OCI-LY1 (cell line): ENCODE measurements at regions not wholly inside any gene's neighbourhood (a gene's known extent, or its start where the extent isn't known, plus 50 kb on each side); places are given as distances from the start of the nearest gene placed in this dataset.
A peak's percentile ranks its signal among the peaks of the same experiment; 100 is the strongest.

Source experiments
- H2AFZ ChIP-seq: fragments of 200-600 bp; sonication (generic), shearing (Covaris generic); 2 replicates; pipeline ENCODE4 v1.6.0; 2014; ENCODE audit warnings: antibody characterized with exemption, mild to moderate bottlenecking, low read length
- H3F3A ChIP-seq: fragments of 200-600 bp; sonication (generic), shearing (Covaris generic); 2 replicates; pipeline ENCODE4 v1.6.0; 2014; ENCODE audit warnings: mild to moderate bottlenecking, antibody characterized with exemption, low read length, moderate library complexity; ENCODE audit not compliant: insufficient read depth
- H3K27ac ChIP-seq: fragments of 200-600 bp; sonication (generic); 2 replicates; pipeline ENCODE4 v1.5.1; 2014; ENCODE audit warnings: low read length, mixed run types, mild to moderate bottlenecking, low read depth; ENCODE audit not compliant: poor library complexity, severe bottlenecking
- H3K27me3 ChIP-seq: fragments of 200-600 bp; sonication (generic); 2 replicates; pipeline ENCODE4 v1.6.0; 2014; ENCODE audit warnings: antibody characterized with exemption, mild to moderate bottlenecking, low read length, moderate library complexity; ENCODE audit not compliant: insufficient read depth
- H3K36me3 ChIP-seq: fragments of 200-600 bp; sonication (generic); 2 replicates; pipeline ENCODE4 v1.6.1; 2014; ENCODE audit warnings: mild to moderate bottlenecking, antibody characterized with exemption, low read length, moderate library complexity, mixed read lengths; ENCODE audit not compliant: insufficient read depth
- H3K4me1 ChIP-seq: fragments of 200-600 bp; sonication (generic); 2 replicates; pipeline ENCODE4 v1.5.1; 2014; ENCODE audit warnings: mild to moderate bottlenecking, low read length, moderate library complexity; ENCODE audit not compliant: insufficient read depth, severe bottlenecking
- H3K4me2 ChIP-seq: fragments of 200-600 bp; sonication (generic), shearing (Covaris generic); 2 replicates; pipeline ENCODE4 v1.6.1; 2014; ENCODE audit warnings: low read length
- H3K4me3 ChIP-seq: fragments of 200-600 bp; sonication (generic); 2 replicates; pipeline ENCODE4 v1.5.1; 2014; ENCODE audit warnings: low read length, low read depth, mild to moderate bottlenecking, mixed read lengths; ENCODE audit not compliant: poor library complexity, severe bottlenecking
- H3K79me2 ChIP-seq: fragments of 200-600 bp; shearing (Covaris generic); 2 replicates; pipeline ENCODE4 v1.6.1; 2016; ENCODE audit warnings: mixed run types, low read length, mixed read lengths; ENCODE audit not compliant: insufficient read depth
- H3K9ac ChIP-seq: fragments of 200-600 bp; sonication (generic), shearing (Covaris generic); 2 replicates; pipeline ENCODE4 v1.6.1; 2014; ENCODE audit warnings: mild to moderate bottlenecking, low read length, mixed read lengths
- H3K9me2 ChIP-seq: fragments of 200-600 bp; sonication (generic), shearing (Covaris generic); 2 replicates; pipeline ENCODE4 v1.6.1; 2014; ENCODE audit warnings: low read depth, mild to moderate bottlenecking, low read length, mixed read lengths
- H3K9me3 ChIP-seq: fragments of 200-600 bp; shearing (Covaris generic); 2 replicates; pipeline ENCODE4 v1.6.1; 2014; ENCODE audit warnings: low read length, mixed read lengths
- H4K20me1 ChIP-seq: fragments of 200-600 bp; sonication (generic), shearing (Covaris generic); 2 replicates; pipeline ENCODE4 v1.6.0; 2016; ENCODE audit warnings: mild to moderate bottlenecking, low read length; ENCODE audit not compliant: insufficient read depth
- EZH2 ChIP-seq: fragments of 200-600 bp; sonication (generic), shearing (Covaris generic); IDR thresholded peaks from 2 replicates; pipeline ENCODE4 v1.8.0; 2017; ENCODE audit warnings: borderline replicate concordance, mixed run types, mild to moderate bottlenecking, antibody characterized with exemption, low read length, moderate library complexity, mixed read lengths
- TF ChIP-seq, protein P1 (sequence below): fragments of 200-600 bp; sonication (generic), shearing (Covaris generic); IDR thresholded peaks from 2 replicates; pipeline ENCODE4 v1.5.1; 2017; ENCODE audit warnings: mild to moderate bottlenecking, antibody characterized with exemption, low read length, moderate library complexity, mixed read lengths

DNA sequence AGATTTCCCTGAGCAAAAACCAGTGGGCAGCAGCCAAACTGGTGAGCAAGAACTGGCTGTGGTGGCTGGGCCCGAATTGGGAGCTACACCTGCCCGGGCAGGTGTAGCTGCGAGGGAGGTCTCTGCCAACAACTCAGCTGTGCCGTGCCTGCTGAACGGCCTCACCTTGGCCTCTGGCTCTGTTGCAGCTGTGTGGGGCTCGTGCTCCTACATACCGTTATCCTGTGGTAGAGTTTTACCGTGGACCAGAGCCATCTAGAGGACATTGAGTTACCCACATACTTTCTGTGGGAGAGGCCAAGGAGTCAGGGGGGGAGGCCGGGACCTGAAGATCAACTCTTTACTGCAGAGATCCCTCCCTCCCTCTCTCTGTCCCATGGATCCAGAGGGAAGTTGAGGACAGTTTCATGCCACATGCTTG, 113.2 kb downstream of the TM9SF2 start:
- Histone ChIP-seq H3K27ac (no peak overlapping the region), H3K79me2 (no peaks in the 10 kb centered on the region), H3K27me3 (no peaks in the 10 kb centered on the region), H2AFZ (no peak overlapping the region), H3K4me3 (no peak overlapping the region), H3K4me1 (no peaks in the 10 kb centered on the region), H3K4me2 (no peak overlapping the region), H3F3A (no peaks in the 10 kb centered on the region), H3K9ac (no peak overlapping the region), H3K36me3 (no peaks in the 10 kb centered on the region), H3K9me3 (no peaks in the 10 kb centered on the region), H4K20me1 (no peaks in the 10 kb centered on the region), H3K9me2 (no peaks in the 10 kb centered on the region)
- no peak for TF ChIP-seq EZH2
- TF ChIP-seq, protein P1, sequence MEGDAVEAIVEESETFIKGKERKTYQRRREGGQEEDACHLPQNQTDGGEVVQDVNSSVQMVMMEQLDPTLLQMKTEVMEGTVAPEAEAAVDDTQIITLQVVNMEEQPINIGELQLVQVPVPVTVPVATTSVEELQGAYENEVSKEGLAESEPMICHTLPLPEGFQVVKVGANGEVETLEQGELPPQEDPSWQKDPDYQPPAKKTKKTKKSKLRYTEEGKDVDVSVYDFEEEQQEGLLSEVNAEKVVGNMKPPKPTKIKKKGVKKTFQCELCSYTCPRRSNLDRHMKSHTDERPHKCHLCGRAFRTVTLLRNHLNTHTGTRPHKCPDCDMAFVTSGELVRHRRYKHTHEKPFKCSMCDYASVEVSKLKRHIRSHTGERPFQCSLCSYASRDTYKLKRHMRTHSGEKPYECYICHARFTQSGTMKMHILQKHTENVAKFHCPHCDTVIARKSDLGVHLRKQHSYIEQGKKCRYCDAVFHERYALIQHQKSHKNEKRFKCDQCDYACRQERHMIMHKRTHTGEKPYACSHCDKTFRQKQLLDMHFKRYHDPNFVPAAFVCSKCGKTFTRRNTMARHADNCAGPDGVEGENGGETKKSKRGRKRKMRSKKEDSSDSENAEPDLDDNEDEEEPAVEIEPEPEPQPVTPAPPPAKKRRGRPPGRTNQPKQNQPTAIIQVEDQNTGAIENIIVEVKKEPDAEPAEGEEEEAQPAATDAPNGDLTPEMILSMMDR: peak; percentile 41; the same call in 1 of the 2 replicates
